ENCODE measurements at regions not wholly inside any gene's neighbourhood (a gene's known extent, or its start where the extent isn't known, plus 50 kb on each side); places are given as distances from the start of the nearest gene placed in this dataset.
A peak's percentile ranks its signal among the peaks of the same experiment; 100 is the strongest.

- FAIRE-seq, result no peak
- no peaks in the 10 kb centered on the region for H3K9me3 ChIP-seq (replicated peaks; ENCODE audit: control insufficient read depth, insufficient read depth, low read depth, low read length)
- no peaks in the 10 kb centered on the region for H3K36me3 ChIP-seq (ENCODE audit: control insufficient read depth, insufficient read depth, low read length)
- ChIA-PET POLR2A (no interaction called here), CTCF (ENCODE audit: low intra/inter-chr PET ratio) (no interaction called here)
- ATAC-seq, result no peak
- H3K9me1 ChIP-seq (ENCODE audit: control insufficient read depth, insufficient read depth, low read length), result no peaks in the 10 kb centered on the region
- no peaks in the 10 kb centered on the region for H3K4me1 ChIP-seq (replicated peaks in 1 of 2; ENCODE audit: control insufficient read depth in 2 of 2, insufficient read depth in 2 of 2, low read length in 2 of 2)
- no peaks in the 10 kb centered on the region; the same call in 1 of the 2 replicates for H4K20me1 ChIP-seq (replicated peaks; ENCODE audit: control insufficient read depth, insufficient read depth, low read length)
- intact Hi-C loops (cut with micrococcal nuclease), result no loop called here
- H3K27me3 ChIP-seq (ENCODE audit: control insufficient read depth in 2 of 2, insufficient read depth in 2 of 2, low read length in 2 of 2), result no peaks in the 10 kb centered on the region; a peak in 1 of 5 replicates
- H2AFZ ChIP-seq (ENCODE audit: low read depth, low read length), result no peak overlapping the region
- TF ChIP-seq ZNF592 (IDR thresholded peaks at IDR 0.05), result no peak
- peak; percentile 20 for TF ChIP-seq REST (IDR thresholded peaks at IDR 0.05; ENCODE audit: borderline replicate concordance)
- no peak for TF ChIP-seq REST (CRISPR knock-in tag; IDR thresholded peaks at IDR 0.05; ENCODE audit: low read depth)
- no peak overlapping the region for H3K4me2 ChIP-seq (ENCODE audit: insufficient read depth, low read length)
- BruUV-seq (replicated peaks), result no TSS peak
- H3K79me2 ChIP-seq (ENCODE audit: control insufficient read depth, insufficient read depth, low read length), result no peaks in the 10 kb centered on the region
- H3K9ac ChIP-seq (ENCODE audit: insufficient read depth in 1 of 2, low read depth in 2 of 2, low read length in 2 of 2), result no peak overlapping the region
- DNase-seq (ENCODE audit: extremely low read depth in 1 of 4, low spot score in 3 of 4), result no peak
- H3K27ac ChIP-seq (ENCODE audit: extremely low read depth, low read depth, low read length), result no peak overlapping the region
- 0% methylated on average over 5 of the region's 5 CpGs for WGBS (ENCODE audit: insufficient coverage, low coverage, missing lambda C conversion rate)
- in situ Hi-C loops (cut with MboI), result no loop called here
- no peak overlapping the region for H3K4me3 ChIP-seq
These were observed 316.7 kb upstream of the RORA start for GRCh38 chr15:61545763-61546162.

All from K562 (cell line).